Right lobe of liver (tissue), 4 donors: ENCODE measurements at regions not wholly inside any gene's neighbourhood (a gene's known extent, or its start where the extent isn't known, plus 50 kb on each side); places are given as distances from the start of the nearest gene placed in this dataset.
"Not testable (repeated sequence)": the region's sequence is repeated elsewhere in the genome, so short reads cannot be mapped to it uniquely, and the experiment has no call there.

Source experiments
- CTCF ChIP-seq, 4 donors: fragments of 200-600 bp in 3 of 4; fragments of 450-650 bp in 1 of 4; IDR thresholded peaks; one replicate each; pipeline versions ENCODE4 v1.5.1 to v1.8.0; 2016 to 2022; ENCODE audit warnings: antibody characterized with exemption in 4 of 4, mild to moderate bottlenecking in 2 of 4
- POLR2A ChIP-seq: fragments of 450-650 bp; IDR thresholded peaks from one replicate; pipeline ENCODE4 v1.6.1; 2017; ENCODE audit warnings: antibody characterized with exemption, mild to moderate bottlenecking
- donor health status: DM: no; HTN: no; CAD: no.
- donor health status: DM: no; HTN: no; CAD: no.
- donor health status: DM: no; HTN: yes; CAD: no.

DNA sequence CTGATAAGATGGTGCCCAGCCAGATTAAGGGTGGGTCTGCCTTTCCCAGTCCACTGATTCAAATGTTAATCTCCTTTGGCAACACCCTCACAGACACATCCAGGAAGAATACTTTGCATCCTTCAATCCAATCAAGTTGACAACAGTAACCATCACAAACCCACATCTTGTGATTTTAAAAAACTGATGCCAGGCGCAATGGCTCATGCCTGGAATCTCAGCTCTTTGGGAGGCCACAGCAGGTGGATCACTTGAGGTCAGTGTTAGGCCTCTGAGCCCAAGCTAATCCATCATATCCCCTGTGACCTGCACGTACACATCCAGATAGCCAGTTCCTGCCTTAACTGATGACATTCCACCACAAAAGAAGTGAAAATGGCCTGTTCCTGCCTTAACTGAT, 74.9 kb upstream of the ZNF462 start:
- not testable (repeated sequence) for TF ChIP-seq POLR2A; CTCF (IDR thresholded peaks at IDR 0.05)
